ENCODE measurements at regions not wholly inside any gene's neighbourhood (a gene's known extent, or its start where the extent isn't known, plus 50 kb on each side); places are given as distances from the start of the nearest gene placed in this dataset.

- intact Hi-C loops (cut with DNase I; ENCODE audit: low total_unique reads), result no loop called here
- no peak for TF ChIP-seq POLR2A (IDR thresholded peaks at IDR 0.05)
- TF ChIP-seq CTCF (IDR thresholded peaks at IDR 0.05), result no peak
- no peak for TF ChIP-seq POLR2AphosphoS5 (IDR thresholded peaks at IDR 0.05)
- Histone ChIP-seq H3K9me3 (no peaks in the 10 kb centered on the region), H3K4me1 (no peaks in the 10 kb centered on the region), H3K36me3 (no peaks in the 10 kb centered on the region), H3K4me3 (no peak overlapping the region), H3K27me3 (no peaks in the 10 kb centered on the region), H3K27ac (no peak overlapping the region)
- no peak for DNase-seq (ENCODE audit: low spot score in 2 of 2)
These were observed 75.9 kb upstream of the DOCK9 start for GRCh38 chr13:99053636-99054233.

GRCh38 chr13:99055281-99055680 lies 77.4 kb upstream of the DOCK9 start:
- Histone ChIP-seq H3K27me3 (no peaks in the 10 kb centered on the region), H3K36me3 (no peaks in the 10 kb centered on the region), H3K4me3 (no peak overlapping the region), H3K27ac (no peak overlapping the region), H3K4me1 (no peaks in the 10 kb centered on the region), H3K9me3 (no peaks in the 10 kb centered on the region)
- intact Hi-C loops (cut with DNase I; ENCODE audit: low total_unique reads), result no loop called here
- TF ChIP-seq POLR2AphosphoS5 (IDR thresholded peaks at IDR 0.05), result no peak
- TF ChIP-seq CTCF (IDR thresholded peaks at IDR 0.05), result no peak
- no peak for TF ChIP-seq POLR2A (IDR thresholded peaks at IDR 0.05)
- no peak for DNase-seq (ENCODE audit: low spot score in 2 of 2)

GRCh38 chr13:99055735-99056134 lies 77.9 kb upstream of the DOCK9 start:
- Histone ChIP-seq H3K4me3 (no peak overlapping the region), H3K4me1 (no peaks in the 10 kb centered on the region), H3K27me3 (no peaks in the 10 kb centered on the region), H3K36me3 (no peaks in the 10 kb centered on the region), H3K27ac (no peak overlapping the region), H3K9me3 (no peaks in the 10 kb centered on the region)
- DNase-seq (ENCODE audit: low spot score in 2 of 2), result no peak
- intact Hi-C loops (cut with DNase I; ENCODE audit: low total_unique reads), result no loop called here
- no peak for TF ChIP-seq POLR2A (IDR thresholded peaks at IDR 0.05)
- no peak for TF ChIP-seq CTCF (IDR thresholded peaks at IDR 0.05)
- no peak for TF ChIP-seq POLR2AphosphoS5 (IDR thresholded peaks at IDR 0.05)

GRCh38 chr13:99056381-99057014 lies 78.6 kb upstream of the DOCK9 start:
- intact Hi-C loops (cut with DNase I; ENCODE audit: low total_unique reads), result no loop called here
- no peak for DNase-seq (ENCODE audit: low spot score in 2 of 2)
- H3K9me3 ChIP-seq, result no peaks in the 10 kb centered on the region
- no peaks in the 10 kb centered on the region for H3K4me1 ChIP-seq
- H3K27ac ChIP-seq, result peak overlapping the region in 1 of 2 donors; percentile 33
- TF ChIP-seq POLR2A (IDR thresholded peaks at IDR 0.05), result no peak
- TF ChIP-seq CTCF (IDR thresholded peaks at IDR 0.05), result no peak
- TF ChIP-seq POLR2AphosphoS5 (IDR thresholded peaks at IDR 0.05), result no peak
- H3K27me3 ChIP-seq, result no peaks in the 10 kb centered on the region
- no peaks in the 10 kb centered on the region for H3K36me3 ChIP-seq
- no peak overlapping the region for H3K4me3 ChIP-seq

GRCh38 chr13:99057310-99057975 lies 79.6 kb upstream of the DOCK9 start:
- Histone ChIP-seq H3K27me3 (no peaks in the 10 kb centered on the region), H3K36me3 (no peaks in the 10 kb centered on the region), H3K9me3 (no peaks in the 10 kb centered on the region), H3K4me3 (no peak overlapping the region), H3K27ac (peak overlapping the region in 1 of 2 donors; percentile 23), H3K4me1 (no peaks in the 10 kb centered on the region)
- TF ChIP-seq POLR2A (IDR thresholded peaks at IDR 0.05) (no peak), CTCF (IDR thresholded peaks at IDR 0.05) (no peak), POLR2AphosphoS5 (IDR thresholded peaks at IDR 0.05) (no peak)
- intact Hi-C loops (cut with DNase I; ENCODE audit: low total_unique reads), result no loop called here
- DNase-seq (ENCODE audit: low spot score in 2 of 2), result no peak

All from breast epithelium (tissue), 4 donors.